ENCODE measurements at regions not wholly inside any gene's neighbourhood (a gene's known extent, or its start where the extent isn't known, plus 50 kb on each side); places are given as distances from the start of the nearest gene placed in this dataset.

GRCh38 chr18:42447688-42448087 is 492.7 kb downstream of the PIK3C3 start:
- no peak overlapping the region for H3K4me3 ChIP-seq (ENCODE audit: low read depth, low read length)
- TF ChIP-seq CTCF (IDR thresholded peaks at IDR 0.05; ENCODE audit: control insufficient read depth, extremely low read depth, insufficient read depth) = no peak
- DNase-seq (ENCODE audit: low read depth) = no peak

GRCh38 chr18:42458226-42458625 is 503.2 kb downstream of the PIK3C3 start:
- no peak overlapping the region for H3K4me3 ChIP-seq (ENCODE audit: low read depth, low read length)
- TF ChIP-seq CTCF (IDR thresholded peaks at IDR 0.05; ENCODE audit: control insufficient read depth, extremely low read depth, insufficient read depth) = no peak
- no peak for DNase-seq (ENCODE audit: low read depth)

DNA sequence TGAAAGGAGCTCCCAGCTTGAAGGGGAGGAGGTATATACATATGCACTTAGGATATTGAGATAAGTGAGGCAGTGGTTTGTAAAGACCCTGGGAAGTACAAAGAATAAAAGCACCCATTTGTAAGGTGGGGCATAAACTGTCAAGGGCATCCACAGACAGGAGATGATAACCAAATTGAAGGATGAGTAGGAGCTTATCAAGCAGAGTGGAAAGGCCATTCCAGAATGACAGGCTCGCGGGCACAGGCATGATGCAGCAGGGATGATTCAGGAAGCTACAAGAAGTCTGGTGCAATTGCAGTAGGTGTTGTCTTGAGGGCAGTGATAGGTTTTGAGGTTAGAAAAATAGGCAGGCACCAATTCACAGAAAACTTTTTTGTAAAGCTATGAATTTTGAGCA is 504.8 kb downstream of the PIK3C3 start:
- TF ChIP-seq CTCF (IDR thresholded peaks at IDR 0.05; ENCODE audit: control insufficient read depth, extremely low read depth, insufficient read depth) = no peak
- DNase-seq (ENCODE audit: low read depth) = no peak

DNA sequence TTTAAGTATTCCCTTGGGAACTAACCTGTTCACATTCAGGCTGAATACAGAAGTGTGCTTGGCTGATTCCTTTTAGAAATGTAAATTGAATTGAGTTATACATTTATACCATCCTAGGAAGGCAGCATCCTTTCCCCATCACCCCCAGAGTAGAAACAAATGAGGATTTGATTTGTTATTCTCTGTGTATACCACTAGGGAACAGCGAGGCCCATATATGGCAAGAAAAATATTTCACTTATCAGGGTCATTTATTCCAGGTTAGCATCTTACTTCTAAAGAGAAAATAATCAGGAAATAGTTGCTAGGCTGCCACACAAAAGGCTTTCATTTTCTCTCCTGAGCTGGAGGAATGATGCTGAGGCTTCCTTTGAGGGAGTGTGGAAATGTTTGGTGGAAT is 516.9 kb downstream of the PIK3C3 start:
- no peak for TF ChIP-seq CTCF (IDR thresholded peaks at IDR 0.05; ENCODE audit: control insufficient read depth, extremely low read depth, insufficient read depth)
- H3K4me3 ChIP-seq (ENCODE audit: low read depth, low read length) = no peak overlapping the region
- no peak for DNase-seq (ENCODE audit: low read depth)

More for the DNA sequence above, 504.8 kb downstream of the PIK3C3 start:
- H3K4me3 ChIP-seq (ENCODE audit: low read depth, low read length) = no peak overlapping the region

GRCh38 chr18:42473611-42474010 is 518.6 kb downstream of the PIK3C3 start:
- TF ChIP-seq CTCF (IDR thresholded peaks at IDR 0.05; ENCODE audit: control insufficient read depth, extremely low read depth, insufficient read depth) = no peak
- H3K4me3 ChIP-seq (ENCODE audit: low read depth, low read length) = no peak overlapping the region
- no peak for DNase-seq (ENCODE audit: low read depth)

DNA sequence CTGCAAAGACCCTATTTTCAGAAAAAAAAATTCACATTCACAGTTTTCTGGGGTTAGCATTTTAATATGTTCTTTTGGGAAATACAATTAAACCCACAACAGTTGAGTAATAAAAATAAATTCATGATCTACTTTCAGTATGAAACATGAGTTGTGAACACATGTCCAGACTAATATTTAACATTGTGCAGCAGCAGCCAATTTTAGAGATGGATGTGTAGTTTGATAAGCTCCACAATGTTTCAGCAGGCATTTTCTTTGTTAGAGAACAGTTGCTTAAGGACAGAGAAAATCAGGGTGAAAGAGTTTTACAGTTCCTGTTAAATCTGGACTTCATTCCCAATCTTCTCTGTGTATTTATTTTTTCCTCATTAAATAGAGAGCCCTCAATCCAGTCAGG is 519.5 kb downstream of the PIK3C3 start:
- DNase-seq (ENCODE audit: low read depth) = peak; percentile 3
- no peak overlapping the region for H3K4me3 ChIP-seq (ENCODE audit: low read depth, low read length)
- TF ChIP-seq CTCF (IDR thresholded peaks at IDR 0.05; ENCODE audit: control insufficient read depth, extremely low read depth, insufficient read depth) = no peak

DNA sequence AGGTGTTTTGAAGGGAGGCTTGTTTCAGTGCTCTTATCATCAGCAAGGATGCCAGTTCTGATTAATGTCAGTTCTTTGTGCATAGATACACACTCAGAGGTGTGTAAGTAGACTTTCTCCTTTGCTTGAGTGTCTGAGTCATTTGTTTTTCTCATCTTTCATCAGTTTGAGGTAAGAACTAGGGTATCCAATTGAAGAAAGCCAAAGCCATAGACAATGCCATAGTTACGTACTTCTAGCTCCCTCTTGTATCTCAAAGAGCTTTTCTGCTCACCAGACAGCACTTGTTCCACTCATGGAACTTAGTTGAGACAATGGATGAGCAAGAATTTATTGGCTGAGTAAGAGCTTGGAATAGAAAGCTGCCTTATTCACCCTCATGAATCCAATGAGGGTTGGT is 520.1 kb downstream of the PIK3C3 start:
- TF ChIP-seq CTCF (IDR thresholded peaks at IDR 0.05; ENCODE audit: control insufficient read depth, extremely low read depth, insufficient read depth) = no peak
- no peak overlapping the region for H3K4me3 ChIP-seq (ENCODE audit: low read depth, low read length)
- DNase-seq (ENCODE audit: low read depth) = no peak

Measured in LNCaP clone FGC (cell line).